ENCODE measurements at regions not wholly inside any gene's neighbourhood (a gene's known extent, or its start where the extent isn't known, plus 50 kb on each side); places are given as distances from the start of the nearest gene placed in this dataset.

- no peak for DNase-seq
These were observed 281.8 kb downstream of the MTRR start for GRCh38 chr5:8150791-8151190.

DNA sequence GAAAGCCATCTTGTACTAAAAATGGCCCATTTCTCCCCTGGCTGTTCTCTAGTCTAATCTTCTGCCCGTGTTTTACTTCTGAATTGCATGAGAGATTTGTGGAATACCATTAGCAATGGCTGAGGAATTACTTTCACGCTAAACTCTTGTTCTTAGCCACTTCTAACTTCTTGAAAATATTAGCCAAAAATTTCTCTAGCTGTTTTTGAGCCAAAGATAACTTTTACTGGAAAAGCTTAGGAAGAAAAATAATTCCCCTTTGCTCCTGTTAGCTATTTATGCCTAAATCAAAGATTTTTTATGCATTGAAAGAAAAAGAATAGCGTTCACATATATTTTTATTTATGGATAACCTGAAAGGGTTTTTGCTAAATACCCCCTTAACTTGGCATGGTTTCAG is 287.8 kb downstream of the MTRR start:
- no peak for DNase-seq

DNA sequence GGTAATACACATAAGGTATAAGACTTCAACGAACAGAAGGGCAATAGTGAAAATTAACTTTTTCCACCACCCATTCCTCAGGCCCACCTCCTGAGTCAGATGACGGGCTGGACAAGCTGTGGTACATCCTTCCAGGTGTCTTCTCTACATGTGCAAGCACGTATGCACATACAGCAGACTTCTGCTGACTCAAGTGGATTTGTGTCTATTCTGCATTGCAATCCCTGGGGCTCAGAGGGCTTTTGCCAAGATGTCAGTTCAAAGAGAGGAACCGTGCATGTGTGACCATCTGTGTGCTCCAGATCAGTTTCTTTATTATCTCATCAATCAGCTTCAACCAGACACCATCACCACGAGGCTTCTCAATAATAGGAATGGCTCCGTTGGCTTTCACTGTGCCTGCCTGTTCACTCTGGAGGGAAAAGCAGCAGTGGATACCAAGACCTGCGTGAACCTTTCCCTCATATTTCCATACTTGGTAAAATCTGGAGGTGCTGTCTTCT is 288.4 kb downstream of the MTRR start:
- DNase-seq = no peak

GRCh38 chr5:8176101-8176693 is 307.2 kb downstream of the MTRR start:
- DNase-seq = no peak

DNA sequence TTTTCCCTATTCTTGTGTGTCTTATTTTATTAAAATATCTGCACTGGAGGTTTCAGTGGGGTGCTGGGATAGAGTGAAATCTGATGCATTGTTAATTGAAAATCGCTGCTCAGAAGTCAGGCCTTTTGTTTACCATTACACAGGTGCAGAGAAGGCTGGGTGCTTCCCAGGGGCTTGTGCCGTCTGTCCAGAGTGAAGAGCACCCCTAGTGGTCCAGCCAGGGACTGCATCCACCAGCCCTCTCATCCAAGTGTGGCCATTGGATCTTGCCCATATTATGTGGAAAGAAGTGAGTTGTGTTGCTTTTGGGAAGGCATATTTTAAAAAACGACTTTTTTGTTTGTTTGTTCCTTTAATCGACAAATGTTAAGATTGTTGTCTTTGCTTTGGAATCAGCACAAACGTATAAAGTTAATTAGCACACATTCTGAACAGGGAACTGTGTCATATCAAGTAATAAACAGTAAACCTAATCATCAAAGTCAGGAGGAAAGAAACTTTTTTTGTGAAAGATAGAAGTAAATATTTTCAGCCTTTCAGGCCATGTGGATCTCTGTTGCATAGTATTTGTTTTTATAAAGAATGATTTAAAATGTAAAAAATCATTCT is 315.6 kb downstream of the MTRR start:
- peak; percentile 63 for DNase-seq

- no peak for DNase-seq
These were observed 316.9 kb downstream of the MTRR start for GRCh38 chr5:8185852-8186251.

GRCh38 chr5:8188874-8189565 is 320.1 kb downstream of the MTRR start:
- DNase-seq = peak; percentile 16

DNA sequence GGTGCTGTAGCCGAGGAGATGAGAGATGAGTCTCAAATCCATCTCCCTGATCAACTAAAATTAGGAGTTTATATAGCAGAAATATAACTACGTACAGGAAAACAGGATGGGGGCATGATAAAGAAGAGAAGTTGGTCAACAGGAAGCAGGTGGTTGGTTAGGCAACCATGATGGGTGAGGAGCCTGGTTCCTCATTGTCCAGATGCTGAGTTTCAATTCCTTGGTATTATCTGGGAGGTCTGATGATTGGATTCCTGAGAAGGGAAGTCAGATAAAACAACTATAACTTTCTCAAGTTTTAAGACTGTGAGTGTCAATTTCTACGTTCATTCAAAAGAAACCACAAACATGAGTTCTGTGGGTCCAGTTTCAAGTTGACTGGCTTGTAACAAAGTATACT is 323.9 kb downstream of the MTRR start:
- DNase-seq = no peak

- DNase-seq = no peak
These were observed 327.1 kb downstream of the MTRR start for GRCh38 chr5:8196061-8196460.

GRCh38 chr5:8208307-8208706 is 339.4 kb downstream of the MTRR start:
- no peak for DNase-seq

GRCh38 chr5:8209500-8209899 is 340.6 kb downstream of the MTRR start:
- DNase-seq = no peak

- DNase-seq = no peak
These were observed 344.8 kb downstream of the MTRR start for GRCh38 chr5:8213701-8214240.

GRCh38 chr5:8216921-8217320 is 348.0 kb downstream of the MTRR start:
- no peak for DNase-seq

- no peak for DNase-seq
These were observed 357.2 kb downstream of the MTRR start for GRCh38 chr5:8226148-8226547.

GRCh38 chr5:8227112-8227511 is 358.2 kb downstream of the MTRR start:
- DNase-seq = no peak

- no peak for DNase-seq
These were observed 360.6 kb downstream of the MTRR start for GRCh38 chr5:8229551-8229950.

- no peak for DNase-seq
These were observed 361.9 kb downstream of the MTRR start for GRCh38 chr5:8230868-8231267.

DNA sequence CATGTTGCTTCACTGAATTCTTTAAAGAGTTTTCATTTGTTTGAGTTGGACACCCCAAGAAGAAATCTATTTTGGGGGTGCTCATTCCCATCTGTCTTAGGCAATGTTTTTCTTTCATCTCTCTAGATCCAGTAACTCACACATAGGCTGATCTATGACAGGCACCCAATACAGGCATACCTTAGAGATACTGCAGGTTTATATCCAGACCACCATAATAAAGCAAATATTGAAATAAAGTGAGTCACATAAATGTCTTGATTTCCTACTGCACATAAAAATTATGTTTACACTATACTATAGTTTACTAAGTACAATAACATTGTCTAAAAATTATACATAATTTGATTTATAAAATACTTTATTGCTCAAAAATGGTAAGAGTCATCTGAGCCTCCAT is 364.5 kb downstream of the MTRR start:
- no peak for DNase-seq

GRCh38 chr5:8234179-8234770 is 365.3 kb downstream of the MTRR start:
- no peak for DNase-seq

GRCh38 chr5:8238080-8238479 is 369.1 kb downstream of the MTRR start:
- DNase-seq = no peak

DNA sequence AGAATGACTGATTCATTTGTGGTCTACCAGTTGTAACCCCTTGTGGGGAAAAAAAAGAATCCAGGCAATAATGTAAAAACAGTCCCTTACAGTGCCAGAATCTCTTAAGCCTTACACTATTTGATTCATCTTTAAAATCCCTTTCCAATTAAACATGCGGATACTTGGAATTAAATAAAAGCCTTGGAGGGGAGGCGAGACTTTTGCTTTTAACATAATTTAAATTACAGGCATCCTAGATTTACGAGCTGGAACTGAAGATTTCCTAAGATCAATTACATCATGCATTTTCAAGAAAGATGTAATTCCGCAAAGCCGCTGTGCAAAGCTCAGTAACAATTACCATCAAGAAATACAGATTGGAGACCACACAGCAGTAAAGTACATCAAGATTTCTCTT is 370.2 kb downstream of the MTRR start:
- DNase-seq = no peak

DNA sequence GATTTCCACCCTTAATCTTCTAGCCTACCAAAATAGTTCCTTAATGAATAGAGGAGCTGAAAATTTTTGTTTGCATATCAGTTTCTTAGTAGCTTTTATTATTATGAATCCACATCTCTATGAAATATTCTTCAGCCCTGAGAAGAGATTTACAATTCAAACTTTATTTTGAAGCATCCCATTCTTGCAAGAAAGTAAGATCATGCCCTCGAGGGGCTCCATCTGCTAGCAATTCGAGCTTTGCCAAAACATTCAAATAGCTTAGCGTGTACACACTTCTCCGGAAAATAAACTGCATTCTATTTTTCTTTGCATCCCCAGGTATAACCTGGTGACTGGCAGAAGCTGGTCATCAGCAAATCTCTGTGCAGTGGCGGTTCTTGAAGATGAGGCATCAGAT is 370.7 kb downstream of the MTRR start:
- no peak for DNase-seq

GRCh38 chr5:8241076-8241475 is 372.1 kb downstream of the MTRR start:
- no peak for DNase-seq

DNA sequence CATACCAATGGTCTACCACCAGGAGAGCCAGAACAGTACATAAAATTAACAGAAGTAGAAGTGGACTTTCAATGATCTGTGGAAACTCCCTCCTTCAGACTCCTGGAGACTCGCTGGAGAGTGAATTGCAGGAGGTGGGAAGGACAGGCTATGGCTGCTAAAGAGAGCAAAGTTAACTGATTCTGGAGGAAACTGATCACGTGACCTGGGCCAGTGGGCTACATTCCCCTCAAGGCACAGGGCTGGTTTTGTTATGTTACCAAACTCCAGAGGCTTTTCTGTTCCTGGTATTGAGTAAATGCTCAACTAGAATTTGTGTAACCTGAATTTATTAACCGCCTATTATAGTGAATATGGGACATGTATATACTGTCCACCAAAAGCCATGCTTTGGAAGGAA is 372.6 kb downstream of the MTRR start:
- DNase-seq = no peak

Measured in COR-L47 (cell line).